Activated CD4-positive, alpha-beta T cell treated with anti-CD3 and anti-CD28 coated beads for 24 hours (primary cell): ENCODE measurements at regions not wholly inside any gene's neighbourhood (a gene's known extent, or its start where the extent isn't known, plus 50 kb on each side); places are given as distances from the start of the nearest gene placed in this dataset.

Experiments used
- DNase-seq, 2 donors: peaks; one replicate each; pipeline ENCODE4 v3.0.0-alpha.2; 2020; ENCODE audit warnings: low read depth in 2 of 2

DNA sequence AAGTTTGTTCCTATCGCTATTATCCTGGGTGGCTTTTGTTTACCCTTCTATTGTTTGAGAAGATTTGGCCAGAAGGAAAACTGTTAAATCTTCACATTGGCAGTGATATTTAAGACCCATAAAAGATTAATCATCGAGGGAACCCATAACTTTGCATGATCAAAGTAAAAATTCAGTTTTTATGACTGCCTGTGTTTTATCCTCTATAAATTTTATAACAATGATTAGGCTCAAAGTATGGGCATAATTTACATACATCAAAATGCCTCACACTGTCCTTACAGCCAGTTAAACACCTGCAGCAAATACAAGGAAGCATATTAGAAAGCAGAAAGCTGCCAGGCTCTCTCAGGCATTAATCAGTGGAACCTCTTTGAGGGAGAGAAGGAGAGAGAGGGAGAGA is 289.1 kb downstream of the ICOS start:
- DNase-seq = no peak

DNA sequence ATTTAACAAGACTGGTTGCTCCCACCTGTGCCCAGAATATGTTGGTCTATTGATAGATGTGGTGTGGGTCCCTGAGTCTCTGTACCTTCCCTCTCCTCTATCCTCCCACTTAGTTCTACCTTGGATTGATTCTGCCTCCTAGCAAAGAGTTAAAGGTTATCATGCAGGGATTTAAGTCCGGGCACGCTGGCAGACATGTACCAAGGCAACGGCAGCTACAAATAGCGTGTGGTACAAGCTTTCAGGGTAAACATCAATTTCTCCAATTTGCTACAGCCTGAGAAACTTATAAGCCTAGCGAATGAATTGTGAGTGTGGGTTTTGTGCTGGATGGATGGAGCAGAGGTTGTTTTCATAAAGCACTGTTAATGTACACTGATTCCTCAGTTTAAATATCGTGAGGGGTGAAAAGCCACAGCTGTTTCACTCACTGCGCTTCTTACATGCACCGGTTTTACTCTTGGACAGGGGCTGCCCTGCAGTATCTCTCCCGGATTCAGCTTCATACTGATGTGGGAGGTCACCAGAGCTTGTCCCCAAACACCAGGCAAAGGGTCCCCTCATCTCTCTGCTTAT is 289.8 kb downstream of the ICOS start:
- DNase-seq = no peak

DNA sequence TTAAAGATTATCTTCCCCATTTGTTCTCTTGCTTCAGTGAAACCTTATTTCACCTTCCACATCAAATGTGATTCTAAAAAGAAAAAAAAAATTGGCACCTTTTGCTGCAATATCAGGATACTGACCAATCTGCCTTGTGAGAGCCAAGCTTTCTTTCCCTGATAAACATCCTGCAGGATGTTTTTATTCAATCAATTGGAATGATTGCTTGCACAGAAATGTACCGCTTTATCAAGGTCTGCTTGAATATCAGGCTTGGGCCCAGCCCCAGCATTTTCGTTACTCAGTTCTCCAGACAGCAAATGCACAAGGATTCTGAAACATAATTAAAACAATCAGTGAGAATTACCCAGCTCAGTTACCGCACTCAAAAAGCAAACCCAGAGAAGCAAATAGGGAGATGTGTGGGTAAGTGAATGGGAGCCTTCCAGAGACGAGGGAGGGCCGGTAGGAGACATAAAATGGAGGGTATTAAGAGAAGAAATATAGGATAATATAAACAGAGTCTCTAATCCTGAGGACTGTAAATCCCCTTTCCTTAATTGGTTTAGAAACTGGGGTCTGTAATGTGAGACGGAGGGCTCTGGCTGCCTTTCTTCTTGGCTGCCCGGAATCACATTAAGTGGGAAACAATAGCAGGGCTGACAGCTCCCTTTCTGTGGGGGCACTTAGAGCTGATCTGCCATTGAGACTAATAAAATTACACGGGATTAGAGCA is 291.8 kb downstream of the ICOS start:
- DNase-seq = no peak

DNA sequence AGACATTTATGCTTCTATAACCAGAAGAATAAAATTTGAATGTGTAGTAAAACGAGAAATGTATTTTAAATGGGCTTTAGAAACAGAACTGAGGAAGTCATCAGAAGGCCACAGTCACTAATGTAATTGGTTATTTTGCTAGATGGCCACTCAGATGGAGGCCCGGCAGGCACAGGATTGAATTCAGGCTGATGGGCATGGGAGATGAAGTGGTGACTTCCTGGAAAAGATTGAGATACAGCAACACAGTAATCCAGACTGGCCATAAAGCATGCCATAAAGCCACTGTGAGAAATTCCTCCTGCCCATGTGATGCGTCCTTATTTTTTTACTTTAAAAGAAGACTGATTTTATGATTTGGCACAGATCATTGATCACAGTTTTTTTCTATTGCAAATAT is 297.7 kb downstream of the ICOS start:
- no peak for DNase-seq

DNA sequence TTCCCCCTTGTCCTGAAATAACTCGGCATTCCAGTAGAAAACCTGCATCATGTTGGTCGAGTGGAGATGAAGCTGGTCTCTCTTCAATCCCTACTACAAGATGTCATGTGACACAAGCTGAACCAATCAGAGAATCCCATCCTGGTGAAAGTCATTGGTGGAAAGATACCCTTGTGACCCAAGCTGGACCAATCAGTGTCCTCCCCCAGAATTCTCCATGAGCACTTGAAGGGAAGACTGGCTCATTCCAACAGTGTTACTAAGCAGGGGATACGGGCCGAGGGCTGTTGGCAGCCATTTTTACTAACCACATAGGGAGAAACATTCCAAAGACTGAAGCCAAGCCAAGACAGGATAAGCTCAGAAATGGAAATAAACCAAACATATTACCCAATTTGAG is 298.3 kb downstream of the ICOS start:
- no peak for DNase-seq

DNA sequence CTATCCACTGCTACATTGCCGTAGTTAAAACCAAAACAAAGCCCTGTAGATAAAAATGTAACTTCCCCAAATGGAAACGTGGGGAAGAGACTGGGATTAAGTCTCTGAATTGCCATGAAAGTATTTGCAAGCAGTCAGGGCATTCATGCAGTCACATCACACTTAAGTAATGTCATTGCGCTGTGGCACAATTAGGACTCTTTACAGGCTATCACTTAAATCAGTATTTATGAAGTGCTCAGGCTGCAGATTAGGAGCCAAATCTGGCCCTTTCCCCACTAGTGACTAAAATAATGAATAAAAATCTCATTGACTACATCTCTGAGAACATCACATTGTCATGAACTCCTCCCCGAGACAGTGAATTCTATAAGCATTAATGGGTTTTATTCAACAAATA is 300.9 kb downstream of the ICOS start:
- DNase-seq = no peak

DNA sequence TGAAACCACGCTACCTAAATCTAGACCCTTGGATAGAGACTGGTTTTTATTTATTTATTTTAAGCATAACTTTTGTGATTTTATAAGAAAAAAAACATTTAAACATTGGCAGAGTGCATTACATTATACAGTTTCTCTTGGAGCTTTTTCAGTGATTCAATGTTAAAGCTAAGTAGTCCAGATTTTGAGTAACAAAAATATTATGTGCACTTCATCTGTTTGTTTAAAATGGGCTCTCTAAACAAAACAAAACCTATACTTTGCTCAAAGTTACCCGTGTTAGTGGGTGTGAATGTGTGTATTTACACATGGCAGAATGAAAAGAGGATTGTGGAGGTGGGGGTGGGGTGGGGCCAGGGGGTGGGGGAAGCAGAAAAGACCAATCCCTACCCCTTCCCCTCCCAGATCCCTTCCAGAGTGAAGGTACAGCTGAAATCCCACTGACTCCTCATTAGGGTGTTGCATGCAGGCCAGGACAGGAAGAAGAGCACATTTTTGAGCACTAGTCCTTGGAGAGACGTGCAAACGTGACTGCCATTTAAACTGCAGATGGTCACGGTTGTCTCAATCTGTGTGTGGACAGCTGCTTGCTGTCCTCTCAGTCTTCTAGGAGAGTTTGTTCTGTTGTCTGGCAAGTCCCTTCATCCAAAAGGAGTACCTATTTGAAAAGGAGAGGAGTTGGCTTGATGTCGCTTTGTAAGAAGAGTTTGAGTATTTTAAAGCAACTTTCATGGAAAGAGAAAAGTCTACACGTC is 303.0 kb downstream of the ICOS start:
- DNase-seq = no peak

DNA sequence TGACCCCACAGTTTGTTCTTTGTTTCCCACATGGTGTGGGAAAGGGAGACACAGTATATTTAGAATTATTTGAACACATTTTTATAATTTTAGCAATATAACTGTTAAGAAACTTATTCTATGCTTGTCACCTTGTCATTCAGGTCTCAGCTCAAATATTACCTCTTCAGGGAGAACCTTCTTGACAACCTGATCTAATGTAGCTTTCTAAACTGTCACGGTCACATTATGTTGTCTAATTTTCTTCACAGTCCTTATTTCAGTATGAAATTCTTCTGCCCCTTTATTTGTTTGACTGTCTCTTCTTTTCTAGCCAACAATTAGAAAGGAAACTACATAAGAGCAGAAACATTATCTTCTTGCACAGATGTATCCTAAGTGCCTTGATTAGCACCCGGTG is 304.3 kb upstream of the PARD3B start:
- DNase-seq = no peak

DNA sequence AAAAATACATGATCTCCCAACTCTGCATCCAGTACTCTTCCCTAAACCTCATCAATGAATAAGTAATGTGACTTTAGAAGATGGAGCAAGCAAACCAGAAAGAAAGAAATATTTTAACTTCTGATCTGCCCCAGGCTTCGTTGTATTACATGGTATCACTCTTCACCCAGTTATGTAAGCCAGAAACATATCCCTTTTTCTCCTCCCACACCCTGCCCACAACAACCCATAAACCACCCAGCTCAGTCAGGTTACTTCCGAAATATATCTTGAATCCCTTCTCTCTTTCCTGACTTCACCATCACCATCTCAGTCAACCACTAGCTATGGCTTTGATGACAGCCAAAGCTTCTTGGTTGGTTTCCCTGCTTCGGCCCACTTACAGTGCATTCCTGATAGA is 295.8 kb upstream of the PARD3B start:
- DNase-seq = no peak

DNA sequence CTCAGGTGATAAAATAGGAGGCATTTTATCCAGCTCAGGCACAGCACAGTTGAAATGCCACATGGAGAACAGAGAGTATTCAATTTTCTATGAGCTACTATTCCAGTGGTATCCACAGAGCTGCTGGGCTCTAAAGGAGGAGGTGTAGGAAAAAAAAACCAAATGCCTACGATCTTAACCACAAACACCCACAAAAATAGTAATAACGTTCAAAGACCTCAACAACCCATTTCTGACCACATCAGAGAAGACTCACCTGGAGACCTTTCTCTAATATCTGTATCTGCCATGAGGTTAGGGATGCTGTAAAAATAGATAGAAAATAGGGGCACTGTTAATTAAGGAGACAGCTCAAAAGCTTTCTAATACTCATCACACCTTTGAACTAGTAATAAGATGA is 294.6 kb upstream of the PARD3B start:
- DNase-seq = no peak

DNA sequence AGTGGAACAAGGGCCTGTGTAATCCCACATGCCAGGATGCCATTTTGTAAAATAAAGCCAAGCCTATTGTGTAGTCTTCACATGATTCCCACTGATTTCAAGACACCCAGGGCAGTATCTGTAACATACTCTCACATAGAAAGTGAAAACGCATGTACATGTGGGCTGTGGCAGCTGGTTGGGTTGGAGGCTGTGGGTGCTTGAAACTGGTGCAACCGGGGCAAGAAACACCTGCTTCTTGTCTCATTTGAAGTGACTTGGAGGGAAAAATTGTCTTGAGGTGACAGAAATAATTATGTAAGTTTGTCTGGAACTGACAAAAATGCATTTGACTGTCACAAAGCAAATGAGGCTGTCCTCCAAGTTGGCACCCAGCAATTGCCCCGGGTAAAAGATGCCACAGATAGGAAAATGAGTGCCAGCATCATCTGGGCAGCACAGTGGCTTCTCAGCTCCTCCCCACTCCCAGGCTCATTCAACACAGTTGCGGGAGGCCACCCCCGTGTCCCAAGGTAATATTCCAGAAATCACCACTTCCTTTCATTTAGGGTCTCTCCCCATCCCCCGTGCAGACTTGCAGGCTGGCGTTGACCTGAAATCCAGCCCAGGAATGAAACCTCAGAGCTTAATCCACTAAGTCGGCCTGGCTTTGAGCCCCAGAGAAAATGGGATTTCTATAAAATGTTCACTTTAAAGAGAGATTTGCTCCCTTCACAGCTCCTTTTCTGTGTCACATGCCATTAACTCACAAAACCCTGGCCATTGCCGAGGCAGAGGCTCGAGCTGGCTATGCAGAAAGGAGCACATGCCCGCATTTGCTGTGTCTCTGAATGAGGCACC is 293.9 kb upstream of the PARD3B start:
- no peak for DNase-seq

DNA sequence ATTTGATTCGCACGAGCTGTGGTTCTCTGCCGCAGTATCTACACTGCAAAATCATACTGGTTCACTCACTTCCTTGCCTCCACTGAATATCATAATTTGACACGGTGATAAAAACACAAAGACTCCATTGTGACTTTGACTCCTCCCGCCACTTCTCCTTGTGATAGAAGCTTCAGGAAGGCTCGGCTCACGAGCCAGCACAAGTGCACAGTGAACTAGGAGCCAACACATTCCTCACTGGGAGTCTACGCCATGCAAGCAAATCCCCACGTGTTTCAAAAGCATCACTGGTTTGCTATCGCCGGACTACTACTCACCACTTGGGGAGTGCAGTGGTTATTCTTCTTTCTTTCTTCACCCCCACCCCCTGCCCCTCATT is 293.3 kb upstream of the PARD3B start:
- DNase-seq = no peak

DNA sequence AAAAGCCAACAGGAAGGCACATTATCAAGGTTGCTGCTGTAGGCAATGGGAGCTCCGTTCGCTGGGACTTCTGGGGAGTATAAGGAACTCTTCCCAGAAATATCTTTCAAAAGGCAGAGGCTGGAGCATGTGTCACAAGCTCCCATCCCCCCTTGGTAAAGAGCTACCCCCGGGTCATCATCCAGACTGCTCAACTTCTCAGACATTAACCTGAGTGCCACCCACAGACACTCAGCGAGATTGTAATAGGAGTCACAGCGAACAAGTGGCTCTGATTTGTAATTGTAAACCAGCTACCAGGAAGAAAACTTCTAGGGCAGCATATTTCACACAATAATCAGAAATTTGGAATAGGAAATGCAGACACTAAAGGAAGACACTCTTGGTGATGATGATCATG is 290.2 kb upstream of the PARD3B start:
- no peak for DNase-seq

DNA sequence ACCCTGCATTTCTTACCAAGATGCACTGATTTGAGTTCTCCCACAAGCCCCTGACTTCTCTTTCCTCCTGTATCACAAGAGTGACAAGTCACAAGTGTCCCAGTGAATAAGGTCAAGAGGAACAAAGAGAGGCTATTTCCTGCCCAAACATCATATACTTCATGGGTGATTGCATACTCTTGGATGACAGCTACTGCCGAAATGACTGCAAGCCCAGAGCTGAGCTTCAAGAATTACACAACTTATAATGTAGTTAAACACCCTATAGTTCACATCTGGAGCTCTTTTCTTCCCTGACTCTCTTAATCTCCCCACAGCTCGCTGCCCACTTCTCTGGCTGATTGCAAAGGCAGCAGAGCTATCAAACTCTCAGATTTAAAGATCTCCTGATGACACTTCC is 289.7 kb upstream of the PARD3B start:
- DNase-seq = no peak

DNA sequence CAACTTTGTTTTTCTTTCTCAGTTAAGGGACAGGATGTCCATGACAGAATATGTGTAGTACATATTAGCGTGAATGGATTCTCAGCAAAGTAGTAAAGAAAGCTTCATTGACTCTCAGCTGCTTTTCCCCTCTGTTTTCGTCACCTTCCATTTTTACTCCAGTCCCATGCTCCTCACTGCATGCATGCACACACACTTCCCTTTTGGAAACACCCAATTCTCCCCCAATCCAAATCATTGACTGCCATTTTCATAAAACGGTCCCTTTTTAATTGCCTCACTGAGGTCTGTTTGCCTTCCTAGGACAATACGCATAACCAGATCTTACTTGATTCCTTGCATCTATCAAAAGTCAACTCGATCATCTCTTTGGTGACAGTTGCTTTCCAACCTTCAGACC is 287.5 kb upstream of the PARD3B start:
- no peak for DNase-seq

DNA sequence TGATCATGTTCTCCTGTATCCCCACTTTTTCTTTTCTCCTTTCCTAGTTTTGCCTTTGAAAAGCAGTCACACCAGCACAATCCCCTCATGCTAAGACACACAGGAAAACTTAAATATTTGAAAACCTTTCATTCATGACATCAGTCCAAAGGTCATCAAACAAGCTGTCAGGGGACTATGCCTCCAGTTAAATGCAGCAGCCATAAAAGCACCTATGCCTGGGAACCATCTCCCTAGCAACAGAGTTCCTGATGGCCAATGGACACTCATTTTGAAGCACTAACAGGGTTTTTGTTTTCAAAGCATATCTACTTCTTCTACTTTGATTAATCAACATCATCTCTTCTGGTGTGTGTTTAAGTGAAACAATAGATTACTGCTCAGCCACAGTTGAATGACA is 286.4 kb upstream of the PARD3B start:
- no peak for DNase-seq

DNA sequence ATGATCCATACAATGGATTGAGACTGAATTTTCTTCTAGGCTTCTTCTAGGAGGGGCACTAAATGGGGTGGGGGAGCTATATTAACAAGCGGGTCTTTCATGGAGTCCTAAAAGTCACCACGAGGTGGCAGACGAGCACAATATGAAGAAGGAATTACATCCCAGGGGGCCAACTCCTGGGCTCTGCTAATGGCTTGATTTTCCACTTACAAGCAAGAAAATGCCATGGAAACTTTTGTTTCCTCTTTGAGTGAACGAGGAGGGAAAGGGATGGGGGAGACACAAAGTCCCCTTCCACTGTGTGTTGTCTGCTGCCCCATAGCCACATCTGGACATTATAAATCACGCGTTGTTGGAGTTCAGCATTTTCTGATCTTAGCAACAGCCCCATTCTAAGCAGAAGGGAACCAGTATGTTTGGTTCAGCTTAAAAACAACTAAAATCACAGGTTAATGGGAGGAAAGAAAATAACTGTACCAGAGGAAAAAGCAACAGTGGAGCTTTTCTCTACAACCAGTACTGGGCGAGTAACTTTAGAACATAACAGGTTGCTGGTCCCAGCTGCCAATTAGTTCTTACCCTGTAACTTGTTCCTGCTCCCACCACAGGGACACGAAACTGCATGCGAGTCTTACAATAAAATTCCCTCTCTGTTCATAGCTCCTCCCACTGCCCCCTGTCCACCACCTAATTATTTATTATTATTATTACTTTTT is 285.0 kb upstream of the PARD3B start:
- DNase-seq = peak; percentile 7 to 24

DNA sequence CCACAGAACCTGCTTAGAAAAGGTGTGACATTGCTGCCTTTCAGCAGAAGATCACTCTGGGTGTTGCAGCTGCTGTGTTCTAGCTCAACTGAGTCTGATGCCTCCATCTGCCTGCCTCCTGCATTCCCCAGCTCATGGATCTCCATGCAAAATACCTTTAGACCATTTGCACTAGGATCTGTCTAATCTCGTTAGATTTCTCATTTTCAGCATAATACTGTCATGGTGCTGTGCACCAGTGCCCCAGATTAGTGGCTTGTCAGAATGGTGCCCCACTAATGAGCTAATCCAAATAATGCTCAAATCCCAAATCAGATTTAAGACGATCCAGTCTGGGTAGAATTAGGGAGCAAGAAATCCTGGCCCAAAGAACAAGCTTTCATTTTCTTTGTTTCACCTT is 284.4 kb upstream of the PARD3B start:
- no peak for DNase-seq

DNA sequence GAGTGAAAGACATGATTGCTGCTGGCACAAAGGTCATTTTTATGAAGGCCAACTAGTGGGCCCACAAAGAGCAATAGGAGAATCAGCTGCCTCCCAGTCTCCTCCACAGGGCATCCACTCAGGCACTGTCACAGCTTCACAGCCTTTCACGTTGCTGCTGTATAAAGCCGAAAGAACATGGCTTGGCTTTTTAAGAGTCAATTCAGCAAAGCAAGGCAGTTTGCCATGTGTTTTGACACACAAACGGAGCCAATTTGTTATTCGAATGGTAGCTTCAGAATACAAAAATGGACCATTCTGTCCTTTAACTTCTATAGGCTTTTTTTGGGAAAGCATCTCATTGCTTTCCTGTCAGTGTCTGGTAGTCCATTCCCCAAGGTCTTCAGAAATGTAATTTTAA is 283.4 kb upstream of the PARD3B start:
- no peak for DNase-seq

DNA sequence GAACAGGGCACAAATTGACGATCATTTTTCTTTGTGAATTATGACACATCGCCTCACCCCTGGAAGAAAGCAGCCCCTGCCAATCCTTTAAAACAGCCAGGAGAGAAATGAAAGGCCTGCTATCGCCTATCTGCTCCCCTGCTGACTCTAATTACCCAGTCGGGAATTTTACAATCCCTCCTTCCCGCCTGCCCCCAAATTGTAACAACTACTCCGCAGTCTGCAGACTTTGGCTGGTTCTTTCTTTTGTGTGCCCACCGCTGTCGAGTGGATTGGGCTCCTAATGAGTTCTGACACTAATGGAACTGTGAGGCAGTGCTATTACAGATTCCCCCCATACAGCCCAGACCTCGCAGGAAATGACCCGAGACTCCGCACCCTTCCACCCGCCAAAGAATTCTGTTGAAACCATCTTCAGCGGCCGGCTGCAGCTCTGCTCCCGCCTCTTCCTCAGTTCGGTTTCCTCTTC is 281.2 kb upstream of the PARD3B start:
- DNase-seq = no peak

DNA sequence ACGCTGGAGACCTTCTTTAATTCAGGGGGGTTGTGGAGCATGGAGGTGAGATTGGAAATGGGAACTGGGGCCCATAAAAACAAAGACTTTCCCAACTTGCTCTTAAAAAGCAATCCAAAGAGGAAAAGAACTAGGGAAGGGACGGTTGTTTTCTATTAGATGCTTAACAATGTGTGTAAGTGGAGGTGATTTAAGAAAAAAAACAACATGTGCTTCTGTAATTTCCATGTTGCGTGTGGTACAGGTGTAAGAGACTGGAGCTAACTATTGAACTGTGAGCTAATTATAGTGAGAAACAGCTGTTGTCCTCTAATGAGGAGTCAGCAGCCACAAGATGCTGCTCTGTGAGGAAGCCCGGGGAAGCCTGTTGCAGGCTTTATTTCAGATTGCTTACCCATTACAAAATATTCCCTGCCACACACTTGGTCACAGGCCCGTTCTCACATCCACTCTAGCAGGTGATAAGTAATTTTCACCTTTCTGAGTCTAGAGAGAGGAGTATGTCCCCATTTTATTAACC is 280.6 kb upstream of the PARD3B start:
- no peak for DNase-seq
